IMR-90 (cell line): ENCODE measurements at regions not wholly inside any gene's neighbourhood (a gene's known extent, or its start where the extent isn't known, plus 50 kb on each side); places are given as distances from the start of the nearest gene placed in this dataset.
A peak's percentile ranks its signal among the peaks of the same experiment; 100 is the strongest.

Source experiments
- ATAC-seq: fragments of 200-7000 bp; cut with Tn5 transposase; 2 replicates; pipeline ENCODE4 v1.9.1; 2020; ENCODE audit warnings: low read depth, mild to moderate bottlenecking, moderate library complexity
- BruUV-seq: library from RNA; stranded (reverse); fragments of 400-500 nt; replicated peaks from 2 replicates; lab custom pipeline; 2021; lab: Mats Ljungman, UMichigan
- CTCF ChIA-PET: fragments of 300-600 bp; formaldehyde crosslinking; extraction: SDS; loops from one replicate; lab custom pipeline; 2021; ENCODE audit warnings: antibody characterized with exemption; lab: Yijun Ruan, JAX
- POLR2A ChIA-PET: fragments of 300-600 bp; sonication (Branson Sonifier 250); formaldehyde crosslinking; loops from one replicate; lab custom pipeline; 2022; ENCODE audit warnings: antibody characterized with exemption; ENCODE audit not compliant: unreplicated experiment; lab: Charles Lee
- DNase-seq: peaks from one replicate; pipeline ENCODE4 v3.0.0; 2013
- H2AFZ ChIP-seq: replicated peaks from 2 replicates; pipeline ENCODE3; 2013; ENCODE audit warnings: low read length, mild to moderate bottlenecking; ENCODE audit not compliant: poor library complexity
- H2AK5ac ChIP-seq: 2 replicates; pipeline ENCODE4 v1.6.1; 2013; ENCODE audit warnings: low read depth, low read length, inconsistent platforms
- H2AK9ac ChIP-seq: replicated peaks from 2 replicates; pipeline ENCODE3; 2013; ENCODE audit warnings: mild to moderate bottlenecking, low read depth, low read length, moderate library complexity; ENCODE audit not compliant: poor library complexity
- H2BK120ac ChIP-seq: 2 replicates; pipeline ENCODE4 v1.6.1; 2013; ENCODE audit warnings: low read depth, low read length, inconsistent platforms
- H2BK15ac ChIP-seq: 3 replicates; pipeline ENCODE4 v1.6.1; 2013; ENCODE audit warnings: low read depth, low read length, inconsistent platforms
- H2BK20ac ChIP-seq: 2 replicates; pipeline ENCODE4 v1.6.1; 2013; ENCODE audit warnings: low read depth, mild to moderate bottlenecking, inconsistent platforms, low read length, moderate library complexity
- H2BK5ac ChIP-seq: 2 replicates; pipeline ENCODE4 v1.6.1; 2013; ENCODE audit warnings: mild to moderate bottlenecking, low read depth, low read length, inconsistent platforms; ENCODE audit not compliant: poor library complexity, severe bottlenecking
- H3K14ac ChIP-seq: replicated peaks from 2 replicates; pipeline ENCODE4 v1.6.1; 2013; ENCODE audit warnings: low read depth, low read length, inconsistent platforms
- H3K18ac ChIP-seq: 2 replicates; pipeline ENCODE4 v1.6.1; 2013; ENCODE audit warnings: low read depth, low read length, control low read depth
- H3K23ac ChIP-seq: 2 replicates; pipeline ENCODE4 v1.6.1; 2013; ENCODE audit warnings: low read depth, low read length, inconsistent platforms
- H3K27ac ChIP-seq: 2 replicates; pipeline ENCODE4 v1.5.1; 2013; ENCODE audit warnings: mild to moderate bottlenecking, control low read depth, low read length; ENCODE audit not compliant: insufficient read depth
- H3K27me3 ChIP-seq: 2 replicates; pipeline ENCODE4 v1.6.1; 2013; ENCODE audit warnings: low read length; ENCODE audit not compliant: control insufficient read depth, insufficient read depth
- H3K36me3 ChIP-seq: 2 replicates; pipeline ENCODE4 v1.6.1; 2013; ENCODE audit warnings: low read length, mixed read lengths; ENCODE audit not compliant: control insufficient read depth, insufficient read depth
- H3K4ac ChIP-seq: 2 replicates; pipeline ENCODE4 v1.6.1; 2013; ENCODE audit warnings: low read depth, low read length, inconsistent platforms
- H3K4me1 ChIP-seq: 2 replicates; pipeline ENCODE4 v1.6.1; 2013; ENCODE audit warnings: low read length, mixed read lengths; ENCODE audit not compliant: control insufficient read depth, insufficient read depth
- H3K4me2 ChIP-seq: 2 replicates; pipeline ENCODE4 v1.6.1; 2013; ENCODE audit warnings: low read depth, mild to moderate bottlenecking, control low read depth, low read length, moderate library complexity
- H3K4me3 ChIP-seq: 2 replicates; pipeline ENCODE4 v1.5.1; 2013; ENCODE audit warnings: low read depth, mild to moderate bottlenecking, control low read depth, low read length, moderate library complexity; ENCODE audit not compliant: insufficient read depth
- H3K56ac ChIP-seq: 2 replicates; pipeline ENCODE4 v1.6.1; 2013; ENCODE audit warnings: low read length, inconsistent platforms; ENCODE audit not compliant: insufficient read depth; ENCODE audit errors: extremely low read depth
- H3K79me1 ChIP-seq, 2 experiments: 2 replicates each; pipeline ENCODE4 v1.6.1; 2013; ENCODE audit warnings: low read length in 2 of 2, inconsistent platforms in 1 of 2, low read depth in 1 of 2
- H3K9ac ChIP-seq: 2 replicates; pipeline ENCODE4 v1.6.1; 2013; ENCODE audit warnings: low read depth, low read length, control low read depth
- H3K9me1 ChIP-seq: 2 replicates; pipeline ENCODE4 v1.6.1; 2013; ENCODE audit warnings: low read length, inconsistent platforms; ENCODE audit not compliant: insufficient read depth
- H3K9me3 ChIP-seq: 2 replicates; pipeline ENCODE4 v1.6.1; 2013; ENCODE audit warnings: low read length; ENCODE audit not compliant: control insufficient read depth, insufficient read depth
- H4K20me1 ChIP-seq: 2 replicates; pipeline ENCODE4 v1.6.1; 2013; ENCODE audit warnings: low read length, inconsistent platforms; ENCODE audit not compliant: insufficient read depth
- H4K5ac ChIP-seq: 2 replicates; pipeline ENCODE4 v1.6.1; 2013; ENCODE audit warnings: mild to moderate bottlenecking, low read depth, low read length, control low read depth
- H4K8ac ChIP-seq, 2 experiments: 2 replicates each; pipeline ENCODE4 v1.6.1; 2013; ENCODE audit warnings: low read depth in 2 of 2, low read length in 2 of 2, control low read depth in 1 of 2, inconsistent platforms in 1 of 2
- H4K91ac ChIP-seq: 2 replicates; pipeline ENCODE4 v1.6.1; 2013; ENCODE audit warnings: low read depth, low read length, inconsistent platforms; ENCODE audit not compliant: insufficient read depth
- BHLHE40 ChIP-seq: fragments of 150-350 bp; IDR thresholded peaks from 2 replicates; pipeline ENCODE4 v1.6.1; 2016; ENCODE audit warnings: mild to moderate bottlenecking, low read depth, low read length
- CEBPB ChIP-seq: IDR thresholded peaks from 2 replicates; pipeline ENCODE4 v1.6.1; 2012; ENCODE audit warnings: low read depth, low read length, improper control_type of control experiment
- CHD1 ChIP-seq: IDR thresholded peaks from 2 replicates; pipeline ENCODE4 v1.6.1; 2012; ENCODE audit warnings: low read depth, low read length, improper control_type of control experiment
- FOS ChIP-seq: fragments of 150-350 bp; IDR thresholded peaks from 2 replicates; pipeline ENCODE4 v1.6.1; 2016; ENCODE audit warnings: low read depth, low read length
- MAFK ChIP-seq: IDR thresholded peaks from 2 replicates; pipeline ENCODE4 v1.6.1; 2012; ENCODE audit warnings: low read depth, low read length, improper control_type of control experiment
- MAZ ChIP-seq: IDR thresholded peaks from 2 replicates; pipeline ENCODE4 v1.6.1; 2012; ENCODE audit warnings: low read depth, mild to moderate bottlenecking, low read length, improper control_type of control experiment, moderate library complexity, borderline replicate concordance
- MXI1 ChIP-seq: IDR thresholded peaks from 2 replicates; pipeline ENCODE4 v1.6.1; 2012; ENCODE audit warnings: low read depth, mild to moderate bottlenecking, low read length, moderate library complexity, borderline replicate concordance
- NFE2L2 ChIP-seq: fragments of 150-350 bp; IDR thresholded peaks from 2 replicates; pipeline ENCODE4 v1.6.1; 2016; ENCODE audit warnings: low read depth, mild to moderate bottlenecking, low read length
- POLR2A ChIP-seq: IDR thresholded peaks from 2 replicates; pipeline ENCODE4 v1.6.1; 2012; ENCODE audit warnings: mild to moderate bottlenecking, low read depth, low read length
- RAD21 ChIP-seq: IDR thresholded peaks from 2 replicates; pipeline ENCODE4 v1.6.1; 2012; ENCODE audit warnings: low read length, improper control_type of control experiment
- RCOR1 ChIP-seq: IDR thresholded peaks from 2 replicates; pipeline ENCODE4 v1.6.1; 2012; ENCODE audit warnings: mild to moderate bottlenecking, low read length, improper control_type of control experiment; ENCODE audit not compliant: insufficient replicate concordance
- RFX5 ChIP-seq: IDR thresholded peaks from 2 replicates; pipeline ENCODE4 v1.8.0; 2012; ENCODE audit warnings: low read depth, mild to moderate bottlenecking, low read length, moderate library complexity
- SMC3 ChIP-seq: fragments of 150-350 bp; IDR thresholded peaks from 2 replicates; pipeline ENCODE4 v1.6.1; 2016; ENCODE audit warnings: low read depth, mild to moderate bottlenecking, antibody characterized with exemption, low read length, moderate library complexity
- WGBS, 2 experiments: methylation state at CpG; one replicate each; pipeline versions ENCODE4 v1.1.5 to v1.1.7; 2013; ENCODE audit warnings: missing lambda C conversion rate in 2 of 2; ENCODE audit not compliant: insufficient read length in 1 of 2; ENCODE audit errors: extremely low coverage in 2 of 2; 5-methylcytosine and 5-hydroxymethylcytosine counted together
- dilution Hi-C: fragments of 300-500 bp; cut with HindIII; formaldehyde crosslinking; loops from one replicate; pipeline ENCODE4 v1.14.3; 2018; ENCODE audit warnings: low sequenced_read_pairs; ENCODE audit not compliant: unreplicated experiment
- in situ Hi-C: fragments of 300-500 bp; cut with MboI; formaldehyde crosslinking; loops from 3 replicates; pipeline ENCODE4 v1.14.3; 2019; ENCODE audit warnings: low sequenced_read_pairs, inconsistent platforms, mixed read lengths
- intact Hi-C: fragments of 100-400 bp; cut with micrococcal nuclease; formaldehyde crosslinking; loops from 2 replicates; pipeline ENCODE4 v1.10.0; 2022
- TF ChIP-seq, protein P1 (sequence below): fragments of 150-350 bp; IDR thresholded peaks from 2 replicates; pipeline ENCODE4 v1.6.1; 2017; ENCODE audit warnings: mild to moderate bottlenecking, antibody characterized with exemption, low read length, low read depth
- TF ChIP-seq, protein P2 (sequence below): conservative IDR thresholded peaks from 2 replicates; pipeline ENCODE4 v1.5.1; 2012; ENCODE audit warnings: mild to moderate bottlenecking, low read depth, low read length, improper control_type of control experiment

DNA sequence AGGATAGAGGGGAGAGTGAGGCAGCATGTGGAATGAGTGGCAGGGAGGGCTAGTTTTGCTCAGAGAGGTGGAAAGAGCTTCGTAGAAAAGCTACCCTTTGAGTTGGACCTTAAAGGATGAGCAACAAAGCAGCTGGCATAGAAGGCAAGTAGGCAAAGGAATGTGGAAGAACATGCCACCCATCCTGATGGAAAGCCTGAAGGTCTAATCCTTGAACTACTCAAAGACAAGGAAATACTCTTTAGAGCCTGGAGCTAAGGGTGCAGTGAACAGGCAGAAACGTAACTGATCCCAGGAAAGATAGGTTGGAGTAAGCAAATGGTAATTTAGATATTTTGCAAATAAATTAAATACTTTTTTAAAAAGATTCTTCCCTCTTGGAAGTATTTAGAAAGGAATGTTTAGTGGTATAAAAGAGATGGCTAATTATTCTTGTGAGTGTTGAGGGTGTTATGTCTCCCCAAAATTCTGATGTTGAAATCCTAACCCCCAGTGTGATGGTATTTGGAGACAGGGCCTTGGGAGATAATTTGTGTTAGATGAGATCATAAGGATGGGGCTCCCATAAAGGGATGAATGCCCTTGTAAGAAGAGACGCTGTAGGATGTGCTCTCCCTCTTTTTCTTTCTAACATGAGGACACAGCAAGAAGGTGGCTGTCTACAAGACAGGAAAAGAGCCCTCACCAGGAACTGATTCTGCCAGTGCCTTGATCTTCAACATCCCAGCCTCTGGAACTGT is 308.1 kb upstream of the RUNX1 start:
- no peak overlapping the region for H2BK15ac ChIP-seq
- H2BK120ac ChIP-seq, result no peak overlapping the region
- no peak overlapping the region for H3K23ac ChIP-seq
- H3K4me1 ChIP-seq, result peaks cover 2% of the 10 kb centered on the region; the same call in 1 of the 2 replicates
- DNase-seq, result no peak
- no peak overlapping the region for H4K5ac ChIP-seq
- no peak overlapping the region for H3K9ac ChIP-seq
- H2AK9ac ChIP-seq, result no peak overlapping the region
- ChIA-PET POLR2A (no interaction called here), CTCF (no interaction called here)
- H4K20me1 ChIP-seq, result no peaks in the 10 kb centered on the region
- dilution Hi-C loops, result no loop called here
- no peaks in the 10 kb centered on the region for H3K27me3 ChIP-seq
- 100% methylated on average over 1 of the region's 3 CpGs; no CpG with 5 or more reads in 1 of the 2 experiments for WGBS, 2 experiments
- no peaks in the 10 kb centered on the region for H3K9me3 ChIP-seq
- H4K91ac ChIP-seq, result no peak overlapping the region
- no peak overlapping the region for H3K4ac ChIP-seq
- H3K9me1 ChIP-seq, result no peaks in the 10 kb centered on the region
- no TSS peak for BruUV-seq
- H3K18ac ChIP-seq, result no peak overlapping the region
- H2AFZ ChIP-seq, result no peak overlapping the region
- no peaks in the 10 kb centered on the region for H3K79me1 ChIP-seq
- H2AK5ac ChIP-seq, result peak overlapping the region; percentile 1; the same call in 1 of the 2 replicates
- H3K4me3 ChIP-seq, result no peak overlapping the region
- H2BK5ac ChIP-seq, result no peak overlapping the region
- TF ChIP-seq MXI1, result no peak
- no peak for TF ChIP-seq NFE2L2
- no peak for TF ChIP-seq RCOR1
- TF ChIP-seq BHLHE40, result no peak
- no peak for TF ChIP-seq FOS
- no peak for TF ChIP-seq CHD1
- no peak for TF ChIP-seq POLR2A
- TF ChIP-seq, protein P1, sequence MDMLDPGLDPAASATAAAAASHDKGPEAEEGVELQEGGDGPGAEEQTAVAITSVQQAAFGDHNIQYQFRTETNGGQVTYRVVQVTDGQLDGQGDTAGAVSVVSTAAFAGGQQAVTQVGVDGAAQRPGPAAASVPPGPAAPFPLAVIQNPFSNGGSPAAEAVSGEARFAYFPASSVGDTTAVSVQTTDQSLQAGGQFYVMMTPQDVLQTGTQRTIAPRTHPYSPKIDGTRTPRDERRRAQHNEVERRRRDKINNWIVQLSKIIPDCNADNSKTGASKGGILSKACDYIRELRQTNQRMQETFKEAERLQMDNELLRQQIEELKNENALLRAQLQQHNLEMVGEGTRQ, result no peak
- TF ChIP-seq, protein P2, sequence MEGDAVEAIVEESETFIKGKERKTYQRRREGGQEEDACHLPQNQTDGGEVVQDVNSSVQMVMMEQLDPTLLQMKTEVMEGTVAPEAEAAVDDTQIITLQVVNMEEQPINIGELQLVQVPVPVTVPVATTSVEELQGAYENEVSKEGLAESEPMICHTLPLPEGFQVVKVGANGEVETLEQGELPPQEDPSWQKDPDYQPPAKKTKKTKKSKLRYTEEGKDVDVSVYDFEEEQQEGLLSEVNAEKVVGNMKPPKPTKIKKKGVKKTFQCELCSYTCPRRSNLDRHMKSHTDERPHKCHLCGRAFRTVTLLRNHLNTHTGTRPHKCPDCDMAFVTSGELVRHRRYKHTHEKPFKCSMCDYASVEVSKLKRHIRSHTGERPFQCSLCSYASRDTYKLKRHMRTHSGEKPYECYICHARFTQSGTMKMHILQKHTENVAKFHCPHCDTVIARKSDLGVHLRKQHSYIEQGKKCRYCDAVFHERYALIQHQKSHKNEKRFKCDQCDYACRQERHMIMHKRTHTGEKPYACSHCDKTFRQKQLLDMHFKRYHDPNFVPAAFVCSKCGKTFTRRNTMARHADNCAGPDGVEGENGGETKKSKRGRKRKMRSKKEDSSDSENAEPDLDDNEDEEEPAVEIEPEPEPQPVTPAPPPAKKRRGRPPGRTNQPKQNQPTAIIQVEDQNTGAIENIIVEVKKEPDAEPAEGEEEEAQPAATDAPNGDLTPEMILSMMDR, result no peak
- no peak for TF ChIP-seq RFX5
- TF ChIP-seq SMC3, result no peak
- TF ChIP-seq MAFK, result no peak
- TF ChIP-seq RAD21, result no peak
- TF ChIP-seq MAZ, result no peak
- TF ChIP-seq CEBPB, result no peak
- in situ Hi-C loops, result no loop called here
- H4K8ac ChIP-seq, result no peak overlapping the region
- no peak overlapping the region for H3K14ac ChIP-seq
- no peak for ATAC-seq
- no peak overlapping the region for H3K56ac ChIP-seq
- no peak overlapping the region for H3K4me2 ChIP-seq
- H3K36me3 ChIP-seq, result no peaks in the 10 kb centered on the region
- H3K27ac ChIP-seq, result no peak overlapping the region
- intact Hi-C loops, result no loop called here
- no peak overlapping the region for H2BK20ac ChIP-seq
